HEK293 (cell line): ENCODE measurements at regions not wholly inside any gene's neighbourhood (a gene's known extent, or its start where the extent isn't known, plus 50 kb on each side); places are given as distances from the start of the nearest gene placed in this dataset.

Experiments
- EGR2 ChIP-seq: fragments of 450-650 bp; formaldehyde crosslinking; IDR thresholded peaks from 2 replicates; pipeline ENCODE4 v1.5.1; 2016; ENCODE audit warnings: low read depth, missing biosample characterization, missing genetic modification characterization
- FEZF1 ChIP-seq: fragments of 450-650 bp; formaldehyde crosslinking; IDR thresholded peaks from 2 replicates; pipeline ENCODE4 v1.5.1; 2016; ENCODE audit warnings: missing biosample characterization, missing genetic modification characterization
- OVOL3 ChIP-seq: fragments of 450-650 bp; formaldehyde crosslinking; IDR thresholded peaks from 2 replicates; pipeline ENCODE4 v1.5.1; 2016; ENCODE audit warnings: missing biosample characterization, missing genetic modification characterization
- PRDM2 ChIP-seq: fragments of 450-650 bp; formaldehyde crosslinking; IDR thresholded peaks from 2 replicates; pipeline ENCODE4 v1.5.1; 2016; ENCODE audit warnings: missing biosample characterization, missing genetic modification characterization, borderline replicate concordance
- PRDM4 ChIP-seq: fragments of 450-650 bp; formaldehyde crosslinking; IDR thresholded peaks from 2 replicates; pipeline ENCODE4 v1.5.1; 2017; ENCODE audit warnings: missing biosample characterization, missing genetic modification characterization
- ZBTB1 ChIP-seq: fragments of 450-650 bp; formaldehyde crosslinking; IDR thresholded peaks from 2 replicates; pipeline ENCODE4 v1.5.1; 2016; ENCODE audit warnings: missing biosample characterization, missing genetic modification characterization
- ZBTB8A ChIP-seq: fragments of 450-650 bp; formaldehyde crosslinking; IDR thresholded peaks from 2 replicates; pipeline ENCODE4 v1.5.1; 2016; ENCODE audit warnings: missing biosample characterization, missing genetic modification characterization
- ZNF132 ChIP-seq: fragments of 450-650 bp; formaldehyde crosslinking; IDR thresholded peaks from 2 replicates; pipeline ENCODE4 v1.5.1; 2017; ENCODE audit warnings: missing biosample characterization, missing genetic modification characterization, borderline replicate concordance
- ZNF174 ChIP-seq: fragments of 450-650 bp; formaldehyde crosslinking; IDR thresholded peaks from 2 replicates; pipeline ENCODE4 v1.5.0; 2017; ENCODE audit warnings: missing biosample characterization, mild to moderate bottlenecking, missing genetic modification characterization
- ZNF202 ChIP-seq: fragments of 450-650 bp; formaldehyde crosslinking; IDR thresholded peaks from 2 replicates; pipeline ENCODE4 v1.5.1; 2016; ENCODE audit warnings: missing biosample characterization, missing genetic modification characterization, borderline replicate concordance
- ZNF23 ChIP-seq: fragments of 450-650 bp; formaldehyde crosslinking; IDR thresholded peaks from 2 replicates; pipeline ENCODE4 v1.5.1; 2016; ENCODE audit warnings: missing biosample characterization, missing genetic modification characterization, borderline replicate concordance
- ZNF248 ChIP-seq: fragments of 450-650 bp; formaldehyde crosslinking; IDR thresholded peaks from 2 replicates; pipeline ENCODE4 v1.5.1; 2017; ENCODE audit warnings: missing biosample characterization, missing genetic modification characterization
- ZNF280D ChIP-seq: fragments of 450-650 bp; formaldehyde crosslinking; IDR thresholded peaks from 2 replicates; pipeline ENCODE4 v1.5.1; 2016; ENCODE audit warnings: missing biosample characterization, missing genetic modification characterization
- ZNF335 ChIP-seq: fragments of 450-650 bp; formaldehyde crosslinking; conservative IDR thresholded peaks from 2 replicates; pipeline ENCODE4 v1.5.1; 2016; ENCODE audit warnings: missing biosample characterization, missing genetic modification characterization
- ZNF354C ChIP-seq: fragments of 450-650 bp; formaldehyde crosslinking; IDR thresholded peaks from 2 replicates; pipeline ENCODE4 v1.5.1; 2016; ENCODE audit warnings: missing biosample characterization, missing genetic modification characterization, low read depth, borderline replicate concordance
- ZNF366 ChIP-seq: fragments of 450-650 bp; formaldehyde crosslinking; conservative IDR thresholded peaks from 2 replicates; pipeline ENCODE4 v1.5.1; 2016; ENCODE audit warnings: missing biosample characterization, missing genetic modification characterization
- ZNF514 ChIP-seq: fragments of 450-650 bp; formaldehyde crosslinking; IDR thresholded peaks from 2 replicates; pipeline ENCODE4 v1.5.1; 2016; ENCODE audit warnings: missing biosample characterization, missing genetic modification characterization
- ZNF530 ChIP-seq: fragments of 450-650 bp; formaldehyde crosslinking; IDR thresholded peaks from 2 replicates; pipeline ENCODE4 v1.5.1; 2016; ENCODE audit warnings: low read depth, missing biosample characterization, missing genetic modification characterization
- ZNF544 ChIP-seq: fragments of 450-650 bp; formaldehyde crosslinking; IDR thresholded peaks from 2 replicates; pipeline ENCODE4 v1.5.0; 2017; ENCODE audit warnings: missing biosample characterization, missing genetic modification characterization
- ZNF555 ChIP-seq: fragments of 450-650 bp; formaldehyde crosslinking; conservative IDR thresholded peaks from 2 replicates; pipeline ENCODE4 v1.5.1; 2017; ENCODE audit warnings: missing biosample characterization, mild to moderate bottlenecking, missing genetic modification characterization, inconsistent platforms
- ZNF560 ChIP-seq: fragments of 450-650 bp; formaldehyde crosslinking; IDR thresholded peaks from 2 replicates; pipeline ENCODE4 v1.5.1; 2017; ENCODE audit warnings: missing biosample characterization, missing genetic modification characterization, borderline replicate concordance
- ZNF600 ChIP-seq: fragments of 450-650 bp; formaldehyde crosslinking; IDR thresholded peaks from 2 replicates; pipeline ENCODE4 v1.5.1; 2016; ENCODE audit warnings: missing biosample characterization, missing genetic modification characterization
- ZNF624 ChIP-seq: fragments of 450-650 bp; formaldehyde crosslinking; IDR thresholded peaks from 2 replicates; pipeline ENCODE4 v1.5.1; 2017; ENCODE audit warnings: missing biosample characterization, missing genetic modification characterization
- ZNF626 ChIP-seq: fragments of 450-650 bp; sonication (Bioruptor Pico); formaldehyde crosslinking; IDR thresholded peaks from 2 replicates; pipeline ENCODE4 v1.5.1; 2018; ENCODE audit warnings: missing biosample characterization, missing genetic modification characterization, inconsistent platforms
- ZNF660 ChIP-seq: fragments of 450-650 bp; IDR thresholded peaks from 2 replicates; pipeline ENCODE4 v1.5.1; 2018; ENCODE audit warnings: missing biosample characterization, mild to moderate bottlenecking, missing genetic modification characterization
- ZNF677 ChIP-seq: fragments of 450-650 bp; IDR thresholded peaks from 2 replicates; pipeline ENCODE4 v1.5.0; 2018; ENCODE audit warnings: missing biosample characterization, mild to moderate bottlenecking, missing genetic modification characterization, moderate library complexity
- ZNF704 ChIP-seq: fragments of 450-650 bp; formaldehyde crosslinking; IDR thresholded peaks from 2 replicates; pipeline ENCODE4 v1.5.1; 2016; ENCODE audit warnings: missing biosample characterization, missing genetic modification characterization
- ZSCAN30 ChIP-seq: fragments of 450-650 bp; IDR thresholded peaks from 2 replicates; pipeline ENCODE4 v1.5.1; 2018; ENCODE audit warnings: missing biosample characterization, mild to moderate bottlenecking, missing genetic modification characterization, moderate library complexity

- TF ChIP-seq ZNF354C (tag by site-specific recombination): no peak
- TF ChIP-seq ZNF626 (tag by site-specific recombination): no peak
- TF ChIP-seq ZNF544 (tag by site-specific recombination): no peak
- no peak for TF ChIP-seq PRDM4
- no peak for TF ChIP-seq ZNF660
- TF ChIP-seq ZNF560: no peak
- TF ChIP-seq ZNF174 (tag by site-specific recombination): no peak
- no peak for TF ChIP-seq ZNF555 (tag by site-specific recombination)
- TF ChIP-seq ZNF600 (tag by site-specific recombination): peak; percentile 26; the same call in 1 of the 2 replicates
- no peak for TF ChIP-seq ZNF202 (tag by site-specific recombination)
- no peak for TF ChIP-seq ZNF677 (tag by site-specific recombination)
- no peak for TF ChIP-seq PRDM2 (tag by site-specific recombination)
- TF ChIP-seq ZNF624: no peak
- no peak for TF ChIP-seq ZNF280D (tag by site-specific recombination)
- no peak for TF ChIP-seq ZSCAN30 (tag by site-specific recombination)
- TF ChIP-seq ZNF530 (tag by site-specific recombination): no peak
- TF ChIP-seq ZNF335 (tag by site-specific recombination): peak; percentile 92
- TF ChIP-seq FEZF1: peak; percentile 81
- no peak for TF ChIP-seq ZNF248 (tag by site-specific recombination)
- no peak for TF ChIP-seq ZNF132 (tag by site-specific recombination)
- peak; percentile 54 for TF ChIP-seq ZBTB8A (tag by site-specific recombination)
- TF ChIP-seq ZBTB1 (tag by site-specific recombination): no peak
- TF ChIP-seq ZNF514 (tag by site-specific recombination): no peak
- no peak for TF ChIP-seq ZNF23
- TF ChIP-seq OVOL3 (tag by site-specific recombination): no peak
- no peak for TF ChIP-seq ZNF704 (tag by site-specific recombination)
- no peak for TF ChIP-seq ZNF366 (tag by site-specific recombination)
- TF ChIP-seq EGR2 (tag by site-specific recombination): no peak
Observed at GRCh38 chr2:106020821-106021661, 173.1 kb downstream of the UXS1 start (continued).
